Loucy (cell line): ENCODE measurements at regions not wholly inside any gene's neighbourhood (a gene's known extent, or its start where the extent isn't known, plus 50 kb on each side); places are given as distances from the start of the nearest gene placed in this dataset.

ENCODE experiments used
- H2AFZ ChIP-seq: fragments of 200-600 bp; sonication (generic); 2 replicates; pipeline ENCODE4 v1.6.0; 2016; ENCODE audit warnings: antibody characterized with exemption, mild to moderate bottlenecking, low read length, moderate library complexity
- H3F3A ChIP-seq: fragments of 200-600 bp; 2 replicates; pipeline ENCODE4 v1.6.0; 2016; ENCODE audit warnings: antibody characterized with exemption, low read depth, mild to moderate bottlenecking
- H3K27me3 ChIP-seq: fragments of 200-600 bp; sonication (generic); 2 replicates; pipeline ENCODE4 v1.6.1; 2014; ENCODE audit warnings: low read length, mild to moderate bottlenecking; ENCODE audit not compliant: insufficient read depth, poor library complexity, severe bottlenecking
- H3K36me3 ChIP-seq: fragments of 200-600 bp; sonication (generic); 2 replicates; pipeline ENCODE4 v1.6.1; 2016; ENCODE audit warnings: low read length; ENCODE audit not compliant: insufficient read depth
- H3K4me1 ChIP-seq: fragments of 200-600 bp; sonication (generic); 2 replicates; pipeline ENCODE4 v1.5.1; 2014; ENCODE audit warnings: low read length, mild to moderate bottlenecking; ENCODE audit not compliant: insufficient read depth, poor library complexity, severe bottlenecking
- H3K4me2 ChIP-seq: fragments of 200-600 bp; sonication (generic); 2 replicates; pipeline ENCODE4 v1.6.0; 2014; ENCODE audit warnings: antibody characterized with exemption, low read length, low read depth, mild to moderate bottlenecking; ENCODE audit not compliant: poor library complexity, severe bottlenecking
- H3K4me3 ChIP-seq: fragments of 200-600 bp; sonication (generic); 2 replicates; pipeline ENCODE4 v1.5.1; 2014; ENCODE audit warnings: low read length, mild to moderate bottlenecking, mixed read lengths; ENCODE audit not compliant: poor library complexity, severe bottlenecking
- H3K79me2 ChIP-seq: fragments of 200-600 bp; sonication (generic); 2 replicates; pipeline ENCODE4 v1.6.1; 2014; ENCODE audit warnings: low read length; ENCODE audit not compliant: insufficient read depth
- H3K9ac ChIP-seq: fragments of 200-600 bp; sonication (generic); 2 replicates; pipeline ENCODE4 v1.6.0; 2014; ENCODE audit warnings: mild to moderate bottlenecking, low read depth, low read length, moderate library complexity; ENCODE audit not compliant: poor library complexity, severe bottlenecking
- H3K9me2 ChIP-seq: fragments of 200-600 bp; sonication (generic); replicated peaks from 2 replicates; pipeline ENCODE4 v1.6.1; 2016; ENCODE audit warnings: low read depth, low read length, mixed read lengths
- H3K9me3 ChIP-seq: fragments of 200-600 bp; sonication (generic); 2 replicates; pipeline ENCODE4 v1.6.1; 2014; ENCODE audit warnings: mild to moderate bottlenecking, antibody characterized with exemption, low read length, low read depth; ENCODE audit not compliant: insufficient read depth
- H4K20me1 ChIP-seq: fragments of 200-600 bp; sonication (generic); 2 replicates; pipeline ENCODE4 v1.6.0; 2014; ENCODE audit warnings: antibody characterized with exemption, low read length, mild to moderate bottlenecking; ENCODE audit not compliant: insufficient read depth, poor library complexity, severe bottlenecking
- CTCF ChIP-seq: fragments of 200-600 bp; sonication (generic); conservative IDR thresholded peaks from 2 replicates; pipeline ENCODE4 v1.5.1; 2014; ENCODE audit warnings: mild to moderate bottlenecking, antibody characterized with exemption, low read length
- EZH2phosphoT487 ChIP-seq: fragments of 200-600 bp; IDR thresholded peaks from 2 replicates; pipeline ENCODE4 v1.6.1; 2018; ENCODE audit warnings: antibody characterized with exemption, mild to moderate bottlenecking, moderate library complexity, borderline replicate concordance

GRCh38 chr4:25484243-25484721, 107.2 kb downstream of the ANAPC4 start:
- H3K27me3 ChIP-seq: no peaks in the 10 kb centered on the region
- no peaks in the 10 kb centered on the region for H3K4me1 ChIP-seq
- peaks cover 8% of the 10 kb centered on the region; the same call in 1 of the 2 replicates for H3K9me3 ChIP-seq
- no peaks in the 10 kb centered on the region for H3F3A ChIP-seq
- no peaks in the 10 kb centered on the region for H3K36me3 ChIP-seq
- H3K79me2 ChIP-seq: no peaks in the 10 kb centered on the region
- TF ChIP-seq EZH2phosphoT487: no peak
- TF ChIP-seq CTCF: no peak
- H3K4me3 ChIP-seq: no peak overlapping the region
- H3K9me2 ChIP-seq: no peaks in the 10 kb centered on the region
- H3K9ac ChIP-seq: no peak overlapping the region
- H3K4me2 ChIP-seq: no peak overlapping the region
- no peaks in the 10 kb centered on the region for H4K20me1 ChIP-seq
- no peak overlapping the region for H2AFZ ChIP-seq

- no peaks in the 10 kb centered on the region for H3K4me1 ChIP-seq
- H3K9me2 ChIP-seq: no peaks in the 10 kb centered on the region
These were observed 108.0 kb downstream of the ANAPC4 start for GRCh38 chr4:25485104-25485503.

GRCh38 chr4:25486171-25486570, 109.1 kb downstream of the ANAPC4 start:
- H2AFZ ChIP-seq: no peak overlapping the region

More at GRCh38 chr4:25485104-25485503, 108.0 kb downstream of the ANAPC4 start:
- Histone ChIP-seq H3K79me2 (no peaks in the 10 kb centered on the region), H3K9me3 (peaks cover 8% of the 10 kb centered on the region; the same call in 1 of the 2 replicates), H3K36me3 (no peaks in the 10 kb centered on the region), H2AFZ (no peak overlapping the region), H3K27me3 (no peaks in the 10 kb centered on the region), H3K4me3 (no peak overlapping the region), H4K20me1 (no peaks in the 10 kb centered on the region), H3K4me2 (no peak overlapping the region), H3K9ac (no peak overlapping the region), H3F3A (no peaks in the 10 kb centered on the region)
- no peak for TF ChIP-seq CTCF
- no peak for TF ChIP-seq EZH2phosphoT487

More at GRCh38 chr4:25486171-25486570, 109.1 kb downstream of the ANAPC4 start:
- Histone ChIP-seq H3K36me3 (no peaks in the 10 kb centered on the region), H3K4me1 (no peaks in the 10 kb centered on the region), H3K9me3 (peaks cover 8% of the 10 kb centered on the region; the same call in 1 of the 2 replicates), H3K4me2 (no peak overlapping the region), H3F3A (no peaks in the 10 kb centered on the region), H3K79me2 (no peaks in the 10 kb centered on the region), H3K9me2 (no peaks in the 10 kb centered on the region), H3K4me3 (no peak overlapping the region), H3K27me3 (no peaks in the 10 kb centered on the region), H3K9ac (no peak overlapping the region), H4K20me1 (no peaks in the 10 kb centered on the region)
- TF ChIP-seq EZH2phosphoT487 (no peak), CTCF (no peak)
